Trophoblast cell (in vitro differentiated cells and primary cell): ENCODE measurements at regions not wholly inside any gene's neighbourhood (a gene's known extent, or its start where the extent isn't known, plus 50 kb on each side); places are given as distances from the start of the nearest gene placed in this dataset.

Experiments
- DNase-seq, 2 donors: peaks; one replicate each; pipeline ENCODE4 v3.0.0-alpha.2; 2016
- H2AFZ ChIP-seq: 2 replicates; pipeline ENCODE4 v1.6.1; 2013; ENCODE audit warnings: low read length, moderate library complexity, mild to moderate bottlenecking; ENCODE audit not compliant: insufficient read depth, poor library complexity
- H2AK5ac ChIP-seq: 2 replicates; pipeline ENCODE4 v1.6.1; 2013; ENCODE audit warnings: mild to moderate bottlenecking, low read length
- H2BK120ac ChIP-seq: 2 replicates; pipeline ENCODE4 v1.6.1; 2013; ENCODE audit warnings: low read length, mild to moderate bottlenecking, moderate library complexity; ENCODE audit not compliant: insufficient read depth, poor library complexity
- H2BK12ac ChIP-seq: 2 replicates; pipeline ENCODE4 v1.6.1; 2013; ENCODE audit warnings: mild to moderate bottlenecking, low read length, moderate library complexity
- H2BK5ac ChIP-seq: 2 replicates; pipeline ENCODE4 v1.6.1; 2013; ENCODE audit warnings: low read length, low read depth, moderate library complexity, mild to moderate bottlenecking; ENCODE audit not compliant: poor library complexity
- H3K14ac ChIP-seq: 2 replicates; pipeline ENCODE4 v1.6.1; 2013; ENCODE audit warnings: mild to moderate bottlenecking, low read length
- H3K18ac ChIP-seq: 2 replicates; pipeline ENCODE4 v1.6.1; 2013; ENCODE audit warnings: mild to moderate bottlenecking, low read length
- H3K23ac ChIP-seq: 2 replicates; pipeline ENCODE4 v1.6.1; 2013; ENCODE audit warnings: low read length
- H3K27ac ChIP-seq: 2 replicates; pipeline ENCODE4 v1.5.1; 2013; ENCODE audit warnings: low read depth, mild to moderate bottlenecking, inconsistent platforms, low read length, moderate library complexity
- H3K27me3 ChIP-seq: 2 replicates; pipeline ENCODE4 v1.6.1; 2013; ENCODE audit warnings: inconsistent platforms, mild to moderate bottlenecking, low read length, moderate library complexity; ENCODE audit not compliant: insufficient read depth
- H3K36me3 ChIP-seq, 2 experiments: 1 replicate in 1 of 2; 2 replicates in 1 of 2; pipeline ENCODE4 v1.6.1; 2013; ENCODE audit warnings: low read length in 2 of 2, mild to moderate bottlenecking in 2 of 2, moderate library complexity in 1 of 2; ENCODE audit not compliant: insufficient read depth in 2 of 2, control insufficient read depth in 1 of 2
- H3K4ac ChIP-seq: 2 replicates; pipeline ENCODE4 v1.6.1; 2013; ENCODE audit warnings: low read depth, mild to moderate bottlenecking, low read length, moderate library complexity
- H3K4me1 ChIP-seq, 2 experiments: 1 replicate in 1 of 2; 2 replicates in 1 of 2; pipeline ENCODE4 v1.6.1; 2013; ENCODE audit warnings: low read length in 2 of 2, mild to moderate bottlenecking in 2 of 2, moderate library complexity in 1 of 2; ENCODE audit not compliant: insufficient read depth in 2 of 2, control insufficient read depth in 1 of 2
- H3K4me2 ChIP-seq: 2 replicates; pipeline ENCODE4 v1.6.1; 2013; ENCODE audit warnings: inconsistent platforms, mild to moderate bottlenecking, low read length, moderate library complexity
- H3K4me3 ChIP-seq: 2 replicates; pipeline ENCODE4 v1.5.1; 2013; ENCODE audit warnings: mild to moderate bottlenecking, low read depth, low read length, inconsistent platforms
- H3K79me1 ChIP-seq: one replicate; pipeline ENCODE4 v1.6.1; 2013; ENCODE audit warnings: low read length
- H3K79me2 ChIP-seq: 2 replicates; pipeline ENCODE4 v1.6.1; 2013; ENCODE audit warnings: low read length, mild to moderate bottlenecking; ENCODE audit not compliant: control insufficient read depth, insufficient read depth, poor library complexity
- H3K9ac ChIP-seq: 2 replicates; pipeline ENCODE4 v1.6.1; 2013; ENCODE audit warnings: mild to moderate bottlenecking, low read length
- H3K9me3 ChIP-seq: 2 replicates; pipeline ENCODE4 v1.6.1; 2013; ENCODE audit warnings: low read depth, mild to moderate bottlenecking, control low read depth, inconsistent platforms, low read length; ENCODE audit not compliant: insufficient read depth
- H4K12ac ChIP-seq: 2 replicates; pipeline ENCODE4 v1.6.1; 2013; ENCODE audit warnings: low read depth, mild to moderate bottlenecking, low read length, moderate library complexity
- H4K8ac ChIP-seq: 2 replicates; pipeline ENCODE4 v1.6.1; 2013; ENCODE audit warnings: low read depth, mild to moderate bottlenecking, low read length, moderate library complexity
- H4K91ac ChIP-seq: one replicate; pipeline ENCODE4 v1.6.1; 2013; ENCODE audit warnings: low read depth, mild to moderate bottlenecking, low read length, moderate library complexity
- WGBS: extraction: QIAGEN DNeasy Blood & Tissue Kit; methylation state at CpG from one replicate; pipeline ENCODE4 v1.1.7; 2013; ENCODE audit warnings: missing lambda C conversion rate; ENCODE audit not compliant: insufficient read length, insufficient coverage; ENCODE audit errors: extremely low coverage; 5-methylcytosine and 5-hydroxymethylcytosine counted together

DNA sequence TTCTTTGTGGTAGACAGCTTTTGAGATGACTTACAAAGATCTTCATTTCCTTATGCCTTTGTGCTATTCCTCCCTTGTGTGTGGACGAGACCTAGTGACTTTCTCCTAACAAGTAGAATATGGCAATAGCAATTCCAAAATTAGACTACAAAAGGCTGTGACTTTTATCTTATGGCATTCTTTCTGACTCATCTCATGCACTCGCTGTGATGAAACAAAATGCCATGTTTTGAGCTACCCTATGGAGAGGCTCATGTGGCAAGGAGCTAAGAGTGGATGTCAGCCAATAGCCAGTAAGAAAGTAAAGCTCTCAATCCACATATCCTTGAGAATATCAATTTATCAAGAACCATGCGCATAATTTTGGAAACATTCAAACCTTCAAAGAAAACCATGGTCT lies 380.5 kb upstream of the SMC2 start:
- Histone ChIP-seq H3K9me3 (no peaks in the 10 kb centered on the region), H3K4me3 (no peak overlapping the region), H2BK120ac (no peak overlapping the region), H4K12ac (no peak overlapping the region), H3K23ac (no peak overlapping the region), H3K27ac (no peak overlapping the region), H3K79me2 (no peaks in the 10 kb centered on the region), H2BK12ac (no peak overlapping the region), H3K27me3 (no peaks in the 10 kb centered on the region), H3K4me2 (no peak overlapping the region), H3K14ac (no peak overlapping the region), H3K36me3 (no peaks in the 10 kb centered on the region), H4K8ac (no peak overlapping the region), H4K91ac (no peak overlapping the region), H2BK5ac (no peak overlapping the region), H2AK5ac (no peak overlapping the region), H2AFZ (no peak overlapping the region), H3K18ac (no peak overlapping the region), H3K4me1 (no peaks in the 10 kb centered on the region), H3K79me1 (no peaks in the 10 kb centered on the region), H3K4ac (no peak overlapping the region), H3K9ac (no peak overlapping the region)
- WGBS, result no CpG with 5 or more reads among the region's 3 CpGs
- peak in 1 of 2 donors; percentile 14 for DNase-seq

GRCh38 chr9:103714992-103715391 lies 379.1 kb upstream of the SMC2 start:
- H3K4ac ChIP-seq, result no peak overlapping the region
- H2AFZ ChIP-seq, result no peak overlapping the region
- no peak overlapping the region for H3K27ac ChIP-seq
- no peaks in the 10 kb centered on the region for H3K27me3 ChIP-seq
- H4K8ac ChIP-seq, result no peak overlapping the region
- H3K79me1 ChIP-seq, result no peaks in the 10 kb centered on the region
- H3K4me1 ChIP-seq, result no peaks in the 10 kb centered on the region
- no peak overlapping the region for H3K23ac ChIP-seq
- no peak overlapping the region for H3K18ac ChIP-seq
- no peak overlapping the region for H4K91ac ChIP-seq
- DNase-seq, result no peak
- H3K4me2 ChIP-seq, result no peak overlapping the region
- H2BK5ac ChIP-seq, result no peak overlapping the region
- H3K79me2 ChIP-seq, result no peaks in the 10 kb centered on the region
- H3K9me3 ChIP-seq, result no peaks in the 10 kb centered on the region
- H3K4me3 ChIP-seq, result no peak overlapping the region
- H2BK120ac ChIP-seq, result no peak overlapping the region
- no CpG with 5 or more reads among the region's 1 CpG for WGBS
- no peak overlapping the region for H2BK12ac ChIP-seq
- no peaks in the 10 kb centered on the region for H3K36me3 ChIP-seq
- no peak overlapping the region for H2AK5ac ChIP-seq
- H4K12ac ChIP-seq, result no peak overlapping the region
- H3K14ac ChIP-seq, result no peak overlapping the region
- no peak overlapping the region for H3K9ac ChIP-seq

DNA sequence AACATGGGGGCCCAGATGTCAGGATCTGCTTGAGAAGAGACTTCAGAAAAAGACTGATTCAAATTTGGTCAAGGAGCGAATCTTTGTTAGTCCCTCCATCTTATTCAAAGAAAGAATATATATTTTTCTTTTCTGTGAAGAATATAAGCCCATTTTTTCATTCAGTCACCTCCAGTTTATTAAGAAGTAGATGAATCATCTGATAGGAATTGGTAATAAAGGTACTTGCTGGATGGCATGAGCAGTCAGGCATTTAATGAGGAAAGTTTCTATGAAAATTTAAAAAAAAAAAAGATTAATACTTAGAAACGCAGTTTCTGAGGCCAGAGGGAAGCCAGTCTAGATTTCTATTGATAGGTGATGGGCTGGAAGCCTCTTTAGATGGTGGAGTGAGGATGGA lies 373.1 kb upstream of the SMC2 start:
- Histone ChIP-seq H3K23ac (no peak overlapping the region), H3K4me2 (no peak overlapping the region), H3K14ac (no peak overlapping the region), H4K91ac (no peak overlapping the region), H3K4me3 (no peak overlapping the region), H2AFZ (no peak overlapping the region), H3K9me3 (no peaks in the 10 kb centered on the region), H2BK12ac (no peak overlapping the region), H3K9ac (no peak overlapping the region), H3K27ac (no peak overlapping the region), H3K4ac (no peak overlapping the region), H2BK5ac (no peak overlapping the region), H4K12ac (no peak overlapping the region), H2BK120ac (no peak overlapping the region), H4K8ac (no peak overlapping the region), H3K27me3 (no peaks in the 10 kb centered on the region), H3K79me2 (no peaks in the 10 kb centered on the region), H3K4me1 (no peaks in the 10 kb centered on the region), H3K36me3 (no peaks in the 10 kb centered on the region), H2AK5ac (no peak overlapping the region), H3K79me1 (no peaks in the 10 kb centered on the region), H3K18ac (no peak overlapping the region)
- DNase-seq, result no peak
- no CpG with 5 or more reads among the region's 2 CpGs for WGBS

DNA sequence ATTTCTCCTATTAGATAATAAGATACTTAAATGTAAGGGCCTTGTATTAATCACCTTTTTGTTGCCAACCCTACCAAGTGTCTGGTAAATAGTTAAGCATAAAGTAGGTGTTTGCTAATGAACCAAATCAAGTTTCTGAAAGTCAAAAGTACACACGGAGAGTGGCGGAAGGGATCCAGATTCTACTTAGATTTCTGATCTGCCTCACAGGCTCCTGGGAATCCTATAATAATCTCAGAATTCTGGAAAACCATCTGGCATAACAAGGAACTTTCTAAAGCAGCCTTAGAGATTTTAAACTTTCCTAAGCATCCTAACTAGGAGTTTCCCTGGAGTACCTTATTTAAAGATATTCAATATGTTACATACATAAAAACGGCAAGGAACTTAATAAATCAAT lies 363.2 kb upstream of the SMC2 start:
- no peak overlapping the region for H3K14ac ChIP-seq
- H3K79me1 ChIP-seq, result no peaks in the 10 kb centered on the region
- H4K91ac ChIP-seq, result no peak overlapping the region
- no peak overlapping the region for H4K12ac ChIP-seq
- no peak overlapping the region for H3K18ac ChIP-seq
- H2BK5ac ChIP-seq, result no peak overlapping the region
- H2BK12ac ChIP-seq, result no peak overlapping the region
- no peak overlapping the region for H3K9ac ChIP-seq
- H3K9me3 ChIP-seq, result no peaks in the 10 kb centered on the region
- no peak overlapping the region for H3K27ac ChIP-seq
- H3K27me3 ChIP-seq, result no peaks in the 10 kb centered on the region
- no peaks in the 10 kb centered on the region for H3K79me2 ChIP-seq
- no peak for DNase-seq
- H3K23ac ChIP-seq, result no peak overlapping the region
- no peak overlapping the region for H3K4ac ChIP-seq
- no peak overlapping the region for H2AFZ ChIP-seq
- H3K4me3 ChIP-seq, result no peak overlapping the region
- no CpG with 5 or more reads among the region's 3 CpGs for WGBS
- H2BK120ac ChIP-seq, result no peak overlapping the region
- no peaks in the 10 kb centered on the region for H3K4me1 ChIP-seq
- H3K4me2 ChIP-seq, result no peak overlapping the region
- no peak overlapping the region for H4K8ac ChIP-seq
- H3K36me3 ChIP-seq, result no peaks in the 10 kb centered on the region
- H2AK5ac ChIP-seq, result no peak overlapping the region
